NCI-H187 treated with DMSO at 0.1 percent for 48 hours (cell line): ENCODE measurements at regions not wholly inside any gene's neighbourhood (a gene's known extent, or its start where the extent isn't known, plus 50 kb on each side); places are given as distances from the start of the nearest gene placed in this dataset.
"Not testable (repeated sequence)": the region's sequence is repeated elsewhere in the genome, so short reads cannot be mapped to it uniquely, and the experiment has no call there.

Experiments used
- DNase-seq: peaks from one replicate; lab custom pipeline; 2025; lab: John Stamatoyannopoulos, UW

DNA sequence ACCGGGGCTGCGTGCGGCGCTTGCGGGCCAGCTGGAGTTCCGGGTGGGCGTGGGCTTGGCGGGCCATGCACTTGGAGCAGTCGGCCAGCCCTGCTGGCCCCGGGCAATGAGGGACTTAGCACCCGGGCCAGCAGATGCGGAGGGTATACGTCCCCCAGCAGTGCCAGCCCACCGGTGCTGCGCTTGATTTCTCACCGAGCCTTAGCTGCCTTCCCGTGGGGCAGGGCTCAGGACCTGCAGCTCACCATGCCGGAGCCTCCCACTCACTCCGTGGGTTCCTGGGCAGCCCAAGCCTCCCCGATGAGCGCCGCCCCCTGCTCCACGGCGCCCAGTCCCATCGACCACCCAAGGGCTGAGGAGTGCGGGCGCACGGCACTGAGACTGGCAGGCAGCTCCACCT lies 51.4 kb upstream of the INPP4B start:
- not testable (repeated sequence) for DNase-seq

GRCh38 chr4:142900622-142901021 lies 54.5 kb upstream of the INPP4B start:
- DNase-seq, result no peak

DNA sequence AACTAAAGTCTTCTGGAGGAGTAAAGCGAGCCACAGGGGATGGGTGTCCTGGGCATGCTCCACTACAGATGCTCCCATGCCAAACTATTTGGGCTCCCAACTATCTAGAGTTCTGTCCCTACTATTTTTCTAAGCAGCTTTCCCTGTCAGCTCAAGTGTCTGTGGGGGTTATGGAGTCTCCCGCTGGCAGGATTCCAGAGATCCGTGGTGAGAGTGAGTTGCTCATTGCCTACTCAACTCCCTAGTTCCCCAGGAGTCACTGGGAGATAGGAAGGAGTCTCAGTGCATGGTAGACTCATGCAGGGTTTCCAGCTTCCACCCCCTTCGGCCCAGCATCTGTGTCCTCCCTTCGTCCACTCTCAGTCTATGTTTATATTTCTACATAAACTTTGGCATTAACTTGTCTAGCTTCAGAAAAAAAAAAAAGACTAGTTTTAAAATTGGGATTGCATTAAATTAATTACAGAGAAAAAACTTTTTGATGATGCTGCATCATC lies 55.1 kb upstream of the INPP4B start:
- no peak for DNase-seq

DNA sequence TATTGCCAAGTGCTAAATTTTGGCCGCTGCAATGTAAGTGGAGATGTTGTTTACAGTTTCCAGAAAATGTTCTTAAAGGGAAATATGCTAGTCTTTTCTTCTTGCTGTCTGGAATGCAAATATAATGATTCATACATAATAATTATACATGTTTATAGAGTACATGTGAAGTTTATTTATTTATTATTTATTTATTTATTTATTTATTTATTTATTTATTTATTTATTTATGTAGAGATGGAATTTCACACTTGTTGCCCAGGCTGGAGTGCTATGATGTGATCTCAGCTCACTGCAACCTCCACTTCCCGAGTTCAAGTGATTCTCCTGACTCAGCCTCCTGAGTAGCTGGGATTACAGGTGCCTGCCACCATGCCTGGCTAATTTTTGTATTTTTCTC lies 57.5 kb upstream of the INPP4B start:
- not testable (repeated sequence) for DNase-seq

- no peak for DNase-seq
These were observed 63.8 kb upstream of the INPP4B start for GRCh38 chr4:142909908-142910307.

- DNase-seq, result no peak
These were observed 66.9 kb upstream of the INPP4B start for GRCh38 chr4:142913034-142913433.

DNA sequence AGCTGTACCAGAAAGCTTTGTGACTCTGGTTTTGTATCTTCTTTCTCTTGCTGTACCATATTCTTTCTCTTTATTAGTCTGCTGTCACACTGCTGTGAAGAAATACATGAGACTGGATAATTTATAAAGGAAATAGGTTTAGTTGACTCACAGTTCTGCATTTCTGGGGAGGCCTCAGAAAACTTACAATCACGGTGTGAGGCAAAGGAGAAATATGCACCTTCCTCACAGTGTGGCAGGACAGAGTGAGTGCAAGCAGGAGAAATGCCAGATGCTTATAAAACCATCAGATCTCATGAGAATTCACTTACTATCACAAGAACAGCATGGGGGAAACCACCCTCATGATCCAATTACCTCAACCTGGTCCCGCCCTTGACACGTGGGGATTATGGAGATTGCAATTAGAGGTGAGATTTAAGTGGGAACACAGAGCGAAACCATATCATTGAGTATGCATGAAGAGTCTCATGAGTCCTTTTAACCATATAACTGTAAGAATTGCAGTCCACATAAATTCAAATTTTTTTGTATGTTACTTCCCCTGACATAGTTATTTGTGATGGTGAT lies 67.4 kb upstream of the INPP4B start:
- DNase-seq, result no peak

- DNase-seq, result no peak
These were observed 71.6 kb upstream of the INPP4B start for GRCh38 chr4:142917678-142918077.

GRCh38 chr4:142922720-142923119 lies 76.6 kb upstream of the INPP4B start:
- DNase-seq, result no peak

DNA sequence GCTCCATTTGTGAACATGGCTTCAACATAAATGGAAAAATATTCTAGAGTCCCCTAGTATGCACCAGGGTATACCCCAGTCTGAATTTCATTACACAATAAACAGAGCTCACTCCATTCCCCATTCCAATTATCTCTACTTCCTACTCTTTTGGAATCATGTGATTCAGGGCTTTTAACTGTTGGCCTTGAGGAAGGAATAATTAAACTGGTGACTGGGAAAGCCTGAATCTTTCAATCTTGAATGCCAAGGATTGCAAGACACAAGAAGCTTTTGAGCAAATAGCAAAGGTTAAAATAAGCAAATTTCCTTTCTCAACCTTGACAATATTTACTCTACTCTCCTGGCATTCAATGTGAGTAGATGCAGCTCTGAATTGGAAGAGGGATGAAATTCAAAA lies 77.5 kb upstream of the INPP4B start:
- no peak for DNase-seq

- DNase-seq, result no peak
These were observed 79.1 kb upstream of the INPP4B start for GRCh38 chr4:142925161-142925560.

GRCh38 chr4:142927721-142928120 lies 81.6 kb upstream of the INPP4B start:
- DNase-seq, result no peak

- DNase-seq, result no peak
These were observed 83.4 kb upstream of the INPP4B start for GRCh38 chr4:142929526-142929925.

- no peak for DNase-seq
These were observed 87.1 kb upstream of the INPP4B start for GRCh38 chr4:142933207-142933606.

GRCh38 chr4:142940425-142941330 lies 94.6 kb upstream of the INPP4B start:
- no peak for DNase-seq

DNA sequence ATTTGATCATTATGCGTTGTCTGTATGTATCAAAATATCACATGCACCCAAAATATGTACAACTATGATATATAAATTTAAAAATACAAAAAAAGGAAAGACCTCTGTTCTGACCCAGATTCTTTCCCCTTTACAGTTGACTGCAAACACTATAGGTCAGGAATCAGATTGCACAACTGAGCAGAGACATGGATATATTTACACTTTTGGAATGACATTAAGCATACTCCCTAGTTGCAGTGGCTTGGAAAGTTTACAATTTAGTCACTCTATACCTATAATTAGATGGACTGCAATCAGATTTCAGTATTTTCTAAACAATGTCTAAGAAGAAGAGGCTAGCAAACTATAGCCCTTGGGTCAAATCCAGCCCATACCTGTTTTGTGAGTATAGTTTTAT lies 98.5 kb upstream of the INPP4B start:
- no peak for DNase-seq

- DNase-seq, result no peak
These were observed 106.9 kb upstream of the INPP4B start for GRCh38 chr4:142952821-142953580.

GRCh38 chr4:142954415-142954814 lies 108.3 kb upstream of the INPP4B start:
- no peak for DNase-seq

GRCh38 chr4:142955501-142955900 lies 109.4 kb upstream of the INPP4B start:
- DNase-seq, result no peak

DNA sequence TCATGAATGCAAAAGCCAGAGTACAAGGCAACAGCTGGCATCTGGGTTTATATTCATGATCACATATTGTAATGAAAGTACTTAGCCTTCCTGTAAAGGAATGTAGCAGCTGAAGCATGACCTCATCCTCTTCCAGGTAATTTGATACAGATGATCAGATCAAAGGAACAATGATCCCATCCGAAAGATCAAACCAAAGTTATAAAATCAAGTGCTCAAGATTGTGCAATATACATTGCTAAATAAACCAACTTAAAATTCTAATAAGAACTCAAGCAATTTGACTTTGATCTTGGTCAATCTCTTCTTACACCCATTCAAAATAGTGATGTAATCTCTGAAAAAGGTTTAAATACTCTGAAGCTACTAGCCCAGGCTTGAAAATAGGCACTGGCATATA lies 113.1 kb upstream of the INPP4B start:
- DNase-seq, result no peak

- no peak for DNase-seq
These were observed 114.0 kb upstream of the INPP4B start for GRCh38 chr4:142960126-142960525.

- DNase-seq, result no peak
These were observed 115.0 kb upstream of the INPP4B start for GRCh38 chr4:142960867-142961644.
